NCI-H460 (cell line): ENCODE measurements at regions not wholly inside any gene's neighbourhood (a gene's known extent, or its start where the extent isn't known, plus 50 kb on each side); places are given as distances from the start of the nearest gene placed in this dataset.
A peak's percentile ranks its signal among the peaks of the same experiment; 100 is the strongest.

Experiments
- DNase-seq: peaks from one replicate; pipeline ENCODE4 v3.0.0-alpha.2; 2016; ENCODE audit warnings: low read depth; ENCODE audit errors: extremely low read depth

DNA sequence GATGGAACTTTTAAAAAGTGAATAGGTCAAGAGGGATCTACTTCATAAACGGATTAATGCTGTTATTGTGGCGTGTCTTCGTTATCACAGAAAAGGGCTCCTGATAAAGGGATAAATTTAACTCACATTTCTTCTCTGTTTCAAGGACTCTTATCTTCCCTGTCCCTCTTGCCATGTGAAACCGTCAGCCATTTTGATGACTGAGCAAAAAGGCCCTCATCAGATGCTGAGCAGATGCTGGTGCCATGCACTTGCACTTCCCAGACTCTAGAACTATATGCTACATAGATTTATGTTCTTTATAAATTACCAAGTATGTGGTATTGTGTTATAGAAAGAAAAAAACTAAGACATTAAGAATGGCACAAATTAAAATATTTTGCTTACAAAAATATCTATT is 1011.8 kb upstream of the GBE1 start:
- no peak for DNase-seq

DNA sequence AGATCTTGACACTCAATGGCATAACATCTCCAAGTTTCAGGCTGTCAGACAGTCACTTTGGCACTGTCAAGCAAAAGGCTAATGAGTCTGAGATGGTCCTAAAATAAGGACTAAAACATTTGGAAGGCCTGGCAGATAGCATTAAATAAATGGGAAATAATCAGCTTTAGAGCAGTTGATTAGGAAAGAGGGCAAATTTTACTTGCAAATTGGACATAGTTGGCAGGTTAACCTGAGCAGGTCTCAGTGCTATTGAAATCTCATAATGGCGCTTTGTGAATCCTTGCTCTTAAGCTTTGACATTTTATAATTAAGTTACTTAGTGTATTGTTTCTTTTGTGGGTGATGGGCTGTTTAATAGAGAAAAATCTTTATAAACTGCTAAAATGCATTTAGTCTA is 1003.1 kb upstream of the GBE1 start:
- no peak for DNase-seq

DNA sequence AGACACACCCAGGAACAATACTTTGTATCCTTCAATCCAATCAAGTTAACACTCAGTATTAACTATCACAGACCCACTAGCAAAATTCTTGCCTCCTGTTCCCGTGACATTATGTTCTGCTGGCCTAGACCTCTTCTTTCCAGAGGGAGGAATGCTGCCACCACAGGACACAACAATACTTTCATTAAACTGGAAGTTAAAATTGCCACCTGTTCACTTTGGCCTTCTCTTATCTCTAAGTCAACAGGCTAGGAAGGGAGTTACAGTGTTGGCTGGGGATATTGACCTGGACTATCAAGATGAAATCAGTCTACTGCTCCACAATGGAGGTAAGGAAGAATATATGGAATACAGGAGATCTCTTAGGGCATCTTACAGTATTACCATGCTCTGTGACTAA is 1000.4 kb upstream of the GBE1 start:
- no peak for DNase-seq

DNA sequence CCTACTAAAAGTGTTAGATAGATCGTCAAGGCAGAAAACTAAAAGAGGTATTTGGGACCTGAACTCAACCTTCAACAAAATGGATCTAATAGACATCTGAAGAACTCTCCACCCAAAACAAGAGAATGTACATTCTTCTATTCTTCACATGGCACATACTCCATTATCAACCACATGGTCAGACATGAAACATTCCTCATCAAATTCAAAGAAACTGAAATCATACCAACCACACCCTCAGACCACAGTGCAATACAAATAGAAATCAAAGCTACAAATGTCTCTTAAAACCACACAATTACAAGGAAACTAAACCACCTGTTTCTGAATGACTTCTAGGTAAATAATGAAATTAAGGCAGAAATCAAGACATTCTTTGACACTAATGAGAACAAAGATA is 984.1 kb upstream of the GBE1 start:
- DNase-seq = no peak

DNA sequence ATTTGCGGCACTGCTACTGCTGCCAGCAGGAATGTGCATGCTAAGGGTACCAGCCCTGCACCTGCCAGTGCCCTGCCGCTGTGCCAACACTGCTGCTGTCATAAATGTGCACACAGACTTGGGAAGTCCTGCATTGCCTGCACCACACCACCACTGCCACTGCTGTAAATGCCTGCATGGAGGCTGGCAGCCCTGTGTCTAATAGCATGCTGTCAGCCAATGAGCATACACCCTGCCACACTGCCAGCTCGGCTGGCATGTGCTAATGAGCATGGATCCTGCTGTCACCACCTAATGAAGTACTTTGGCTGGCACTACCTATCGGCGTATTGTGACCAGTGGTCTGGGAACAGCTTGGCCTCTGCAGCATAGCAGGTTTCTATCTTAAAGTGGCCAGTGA is 981.8 kb upstream of the GBE1 start:
- DNase-seq = no peak

DNA sequence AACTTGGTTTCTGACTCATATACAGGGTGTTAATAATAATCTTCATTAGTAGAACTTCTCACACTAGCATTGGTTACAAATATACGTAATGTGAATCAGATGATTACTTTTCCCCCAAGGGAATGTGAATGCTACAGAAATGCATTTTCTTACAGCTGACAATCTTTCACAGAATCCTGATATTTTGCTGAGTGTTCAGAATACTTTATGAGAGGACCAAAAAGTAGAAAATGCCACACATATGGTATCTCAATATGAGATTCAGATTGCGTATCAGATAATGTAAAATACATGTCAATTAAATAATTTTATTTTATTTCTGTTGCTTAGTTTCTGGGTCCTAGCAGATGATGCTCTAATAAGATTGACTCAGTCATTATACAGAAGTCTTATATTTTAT is 979.9 kb upstream of the GBE1 start:
- DNase-seq = no peak

DNA sequence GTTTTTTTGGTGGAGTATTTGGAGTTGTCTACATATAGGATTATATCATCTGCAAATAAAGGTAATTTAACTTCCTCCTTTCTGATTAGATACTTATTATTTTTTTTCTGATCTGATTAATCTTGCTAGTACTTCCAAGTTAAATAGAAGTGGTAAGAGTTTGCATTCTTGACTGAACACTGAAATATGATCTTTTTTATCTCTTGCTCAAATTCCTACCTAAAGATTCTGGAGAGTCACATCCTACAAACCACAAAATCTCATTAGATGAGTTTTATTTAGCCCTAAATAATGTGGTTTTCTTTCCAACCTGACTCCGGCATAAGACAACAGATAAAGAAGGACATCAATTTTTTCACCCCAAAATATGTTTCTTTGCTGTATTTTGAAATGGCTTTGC is 977.9 kb upstream of the GBE1 start:
- DNase-seq = no peak

DNA sequence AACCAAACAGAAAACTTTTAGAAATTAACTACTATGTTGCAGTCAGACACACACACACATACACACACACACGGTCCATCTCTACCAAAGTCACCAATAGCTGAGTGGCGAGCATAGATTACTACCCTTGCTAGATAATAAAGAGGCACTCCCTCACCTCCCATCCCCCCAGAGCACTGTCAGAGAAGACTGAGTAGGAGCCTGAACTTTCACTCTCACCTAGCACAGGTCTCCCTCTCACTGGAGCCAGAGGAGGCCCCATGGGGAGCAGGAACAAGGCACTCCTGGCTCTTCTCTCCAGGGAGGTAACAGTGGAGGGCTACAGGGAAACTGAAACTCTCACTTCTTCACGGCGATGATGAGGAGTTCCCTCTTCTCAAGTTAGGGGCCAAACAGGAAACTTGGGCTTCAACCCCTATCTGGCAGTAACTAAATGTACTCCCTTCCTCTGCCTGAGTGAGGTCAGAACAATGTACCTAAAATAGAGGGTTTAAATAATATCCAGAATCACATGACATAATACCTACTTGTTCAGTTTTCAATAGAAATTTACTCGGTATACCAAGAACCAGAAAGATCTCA is 975.3 kb upstream of the GBE1 start:
- DNase-seq = no peak

DNA sequence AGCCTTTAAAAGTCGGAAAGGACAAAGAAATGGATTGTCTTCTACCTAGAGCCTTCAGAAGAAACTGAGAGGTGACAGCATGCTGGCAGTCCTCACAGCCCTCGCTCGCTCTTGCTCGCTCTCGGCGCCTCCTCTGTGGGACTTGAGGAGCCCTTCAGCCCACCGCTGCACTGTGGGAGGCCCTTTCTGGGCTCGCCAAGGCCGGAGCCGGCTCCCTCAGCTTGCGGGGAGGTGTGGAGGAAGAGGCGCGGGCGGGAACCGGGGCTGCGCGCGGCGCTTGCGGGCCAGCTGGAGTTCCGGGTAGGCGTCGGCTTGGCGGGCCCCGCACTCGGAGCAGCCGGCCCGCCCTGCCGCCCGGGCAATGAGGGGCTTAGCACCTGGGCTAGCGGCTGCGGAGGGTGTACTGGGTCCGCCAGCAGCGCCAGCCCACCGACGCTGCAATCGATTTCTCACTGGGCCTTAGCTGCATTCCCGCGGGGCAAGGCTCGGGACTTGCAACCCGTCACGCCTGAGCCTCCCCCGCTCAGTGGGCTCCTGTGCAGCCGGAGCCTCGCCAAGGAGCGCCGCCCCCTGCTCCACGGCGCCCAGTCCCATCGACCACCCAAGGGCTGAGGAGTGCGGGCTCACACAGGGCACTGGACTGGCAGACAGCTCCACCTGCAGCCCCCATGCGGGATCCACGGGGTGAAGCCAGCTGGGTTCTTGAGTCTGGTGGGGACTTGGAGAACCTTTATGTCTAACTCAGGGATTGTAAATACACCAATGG is 953.8 kb upstream of the GBE1 start:
- no peak for DNase-seq

DNA sequence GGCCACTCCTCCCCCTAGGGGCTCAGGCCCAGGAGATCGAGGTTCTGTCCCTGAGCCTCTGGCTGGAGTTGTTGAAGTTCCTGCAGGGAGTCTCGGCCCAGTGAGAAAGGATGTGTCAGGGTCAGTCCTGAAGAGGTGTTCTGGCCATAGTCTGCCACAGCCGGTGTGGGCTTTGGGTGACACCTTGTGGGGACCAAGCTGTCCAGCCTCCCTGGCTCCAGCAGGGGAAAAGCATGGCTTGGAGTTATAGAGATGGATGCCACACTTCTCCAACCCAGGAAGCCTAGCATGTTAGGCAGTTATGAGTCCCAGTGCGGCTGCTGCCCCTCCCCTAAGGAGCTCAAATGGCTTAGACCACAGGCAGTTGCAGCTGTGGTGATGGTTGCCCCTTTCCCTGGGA is 945.6 kb upstream of the GBE1 start:
- DNase-seq = no peak

DNA sequence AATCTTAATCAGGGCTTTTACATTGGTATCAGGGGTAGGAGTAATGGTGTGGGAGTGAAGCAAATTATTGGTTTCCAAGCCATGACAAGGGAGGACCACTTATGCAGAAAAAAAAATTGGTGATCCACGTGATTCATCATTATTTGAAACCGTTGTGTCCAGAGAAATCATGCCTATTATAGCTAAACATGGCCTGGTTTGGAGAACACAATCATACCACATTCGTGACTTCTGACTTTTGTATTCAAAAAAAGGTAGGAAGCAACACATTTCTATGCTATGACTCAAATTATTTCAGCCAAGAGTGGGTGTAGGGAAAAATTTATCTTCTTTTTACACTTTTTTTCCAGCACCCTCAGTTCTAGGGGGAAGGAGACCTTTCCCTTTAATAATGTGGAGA is 924.3 kb upstream of the GBE1 start:
- no peak for DNase-seq

DNA sequence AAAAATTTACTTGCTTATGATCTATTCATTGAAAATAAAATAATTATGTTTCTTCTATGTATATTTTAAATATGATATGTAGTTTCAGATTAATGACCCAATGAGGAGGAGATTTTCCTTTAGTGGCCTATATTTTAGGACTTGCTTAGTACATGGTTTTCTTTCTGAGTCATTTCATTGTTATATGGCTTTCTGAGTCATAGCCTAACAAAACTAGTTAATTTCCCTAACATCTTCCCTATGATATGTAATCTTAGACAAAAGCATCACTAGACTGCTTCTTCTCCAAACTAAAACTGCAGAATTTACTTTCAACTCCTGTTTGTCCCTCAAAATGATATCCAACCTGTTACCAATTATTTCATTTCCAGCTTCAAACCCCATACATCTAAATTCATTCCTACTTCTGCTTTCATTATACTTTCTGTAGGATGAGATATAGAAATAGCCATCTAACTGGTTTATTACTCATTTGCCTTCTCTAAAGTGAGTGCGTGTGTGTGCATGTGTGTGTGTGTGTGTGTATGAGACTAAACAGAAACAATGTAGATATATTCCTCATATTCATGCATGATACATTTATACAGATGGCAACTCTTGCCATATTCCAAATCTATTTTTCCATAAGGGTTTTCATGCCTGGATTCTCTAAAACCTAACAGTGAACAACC is 915.0 kb upstream of the GBE1 start:
- DNase-seq = no peak

DNA sequence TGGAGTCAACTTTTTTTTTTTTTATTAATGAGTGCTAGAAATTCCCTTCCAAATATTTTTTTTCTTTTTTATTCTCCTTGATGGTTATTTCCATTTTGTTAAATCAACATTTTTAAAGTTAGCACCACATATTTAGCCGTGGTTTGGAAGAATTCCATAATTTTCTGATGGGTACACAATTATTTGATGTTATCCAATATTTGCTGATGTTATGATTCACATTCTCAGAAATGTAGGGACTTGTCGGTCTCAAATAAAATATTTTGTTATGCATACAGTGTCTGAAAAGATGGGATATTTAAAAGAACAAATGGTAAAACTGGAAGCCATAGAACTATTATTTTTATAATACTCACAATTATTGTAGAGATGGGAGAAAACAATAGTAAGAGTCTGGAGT is 911.5 kb upstream of the GBE1 start:
- no peak for DNase-seq

DNA sequence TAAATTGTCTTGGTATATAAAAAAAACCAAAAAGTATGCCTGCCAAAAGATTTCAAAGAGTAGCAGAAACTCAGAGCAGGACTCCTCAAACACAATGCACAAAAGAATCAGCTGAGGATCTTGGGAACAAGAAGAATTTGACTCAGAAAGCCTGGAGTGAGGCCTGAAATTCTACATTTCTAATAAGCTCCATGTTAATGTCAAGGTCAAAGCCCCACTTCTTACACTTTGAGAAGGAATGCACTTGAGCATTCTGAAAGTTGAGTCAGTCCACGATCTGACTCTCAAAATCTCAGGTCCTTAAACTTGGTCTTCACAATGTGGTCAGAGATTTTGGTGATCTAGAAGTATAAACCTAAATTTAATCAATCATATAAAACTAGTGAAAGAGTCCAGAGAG is 910.0 kb upstream of the GBE1 start:
- DNase-seq = no peak

DNA sequence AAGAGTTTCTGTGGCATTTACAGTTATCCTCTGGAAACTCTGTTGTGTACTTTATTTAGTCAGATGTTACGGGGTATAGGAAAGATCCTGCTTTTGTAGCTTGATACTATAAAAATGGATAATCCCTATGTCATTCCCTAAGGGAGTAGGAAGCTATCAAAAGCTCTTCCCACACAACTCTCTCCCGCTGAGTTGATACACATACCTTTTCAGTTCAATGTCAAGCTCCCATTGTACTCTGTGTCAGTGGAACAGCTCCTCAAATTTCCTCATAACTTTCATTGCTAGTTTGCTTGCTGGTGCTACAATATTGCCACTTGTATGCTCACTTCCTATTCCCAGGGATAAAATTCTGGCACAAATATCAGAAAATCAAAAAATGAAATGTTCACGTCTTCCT is 893.3 kb upstream of the GBE1 start:
- no peak for DNase-seq

DNA sequence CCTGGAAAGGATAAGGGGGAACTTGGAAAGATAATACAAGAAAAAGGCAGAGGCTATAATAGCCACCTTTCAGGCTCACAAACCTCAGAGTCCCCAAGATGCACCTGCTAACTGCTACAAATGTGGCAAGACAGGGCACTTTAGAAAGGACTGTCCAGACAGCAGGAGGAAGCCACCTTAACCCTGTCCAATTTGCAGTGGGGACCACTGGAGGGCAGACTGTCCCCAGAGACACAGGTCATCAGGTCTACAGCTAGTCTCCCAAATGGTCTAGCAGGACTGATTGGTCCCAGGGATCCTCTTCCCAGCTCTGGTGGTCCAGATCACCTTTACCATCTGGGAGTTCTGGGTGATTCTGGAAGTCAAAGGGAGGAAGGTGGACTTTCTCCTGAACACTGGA is 882.5 kb upstream of the GBE1 start:
- DNase-seq = peak; percentile 4

DNA sequence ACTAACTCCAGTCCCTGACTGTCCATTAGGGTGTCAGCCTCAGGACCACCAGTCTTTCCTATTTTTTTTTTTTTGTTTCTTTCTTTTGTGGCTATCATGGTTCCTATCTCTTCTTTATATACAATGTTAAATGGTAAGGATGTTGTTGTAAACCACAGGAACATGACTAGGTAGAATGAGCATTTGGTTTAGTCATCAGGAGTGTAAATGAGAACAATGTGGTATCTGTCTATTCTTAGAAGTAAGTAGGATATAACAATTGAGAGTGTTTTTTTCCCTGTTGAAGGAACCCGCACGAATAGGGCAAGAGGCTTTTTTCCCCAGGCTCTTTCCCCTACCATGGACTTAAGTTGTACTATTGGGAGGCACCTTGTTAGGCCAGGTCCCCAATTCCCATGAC is 880.3 kb upstream of the GBE1 start:
- no peak for DNase-seq

DNA sequence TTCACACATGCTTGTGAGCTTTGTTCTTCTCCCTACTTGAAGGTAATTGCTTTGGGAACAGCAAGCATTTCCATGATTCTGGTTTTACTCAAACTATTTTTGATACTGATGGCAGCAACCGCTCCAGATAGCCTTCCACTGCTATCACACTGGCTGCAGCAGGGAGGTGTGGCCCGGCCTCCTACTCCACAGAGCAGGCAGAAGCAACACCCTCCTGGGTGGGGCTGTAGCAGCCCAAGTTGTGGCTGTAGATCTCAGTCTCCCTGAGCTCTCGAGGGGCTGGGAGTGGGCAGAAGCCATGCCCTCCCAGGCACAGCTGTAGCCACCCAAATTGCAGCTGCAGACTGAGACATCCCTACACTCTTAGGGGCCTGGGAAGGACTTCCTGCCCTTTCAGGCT is 878.8 kb upstream of the GBE1 start:
- no peak for DNase-seq

DNA sequence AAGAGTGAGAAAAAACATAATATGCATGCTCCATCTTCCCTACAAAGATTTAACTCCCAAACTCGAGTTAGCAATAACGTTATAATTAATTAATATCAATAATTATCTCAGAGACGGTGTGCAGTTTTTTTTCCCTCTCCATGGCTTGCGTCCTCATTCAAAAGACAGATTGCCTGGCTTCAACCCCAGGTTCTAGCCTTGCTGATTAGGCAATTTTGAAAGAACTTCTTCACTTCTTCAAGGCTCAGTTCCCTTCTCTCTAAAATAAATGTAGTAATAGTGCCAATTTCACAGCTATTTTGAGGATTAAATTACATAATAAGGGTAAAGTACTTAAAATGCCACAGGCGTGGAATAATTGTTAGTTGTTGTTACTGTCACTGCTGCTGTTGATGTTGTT is 876.1 kb upstream of the GBE1 start:
- no peak for DNase-seq

DNA sequence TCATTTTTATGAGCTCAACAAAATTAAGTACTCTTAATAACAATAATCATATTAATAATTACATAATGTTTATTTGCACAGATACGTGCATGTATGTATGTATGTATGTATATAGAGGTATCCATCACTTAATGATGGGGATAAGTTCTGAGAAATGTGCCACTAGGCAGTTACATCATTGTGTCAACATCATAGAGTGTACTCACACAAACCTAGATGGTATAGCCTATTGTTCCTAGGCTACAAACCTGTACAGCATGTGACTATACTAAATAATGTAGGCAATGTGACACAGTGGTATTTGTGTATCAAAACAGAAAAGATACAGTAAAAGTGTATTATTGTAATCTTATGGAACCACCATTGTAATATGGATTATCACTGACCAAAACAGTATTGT is 874.7 kb upstream of the GBE1 start:
- DNase-seq = no peak

DNA sequence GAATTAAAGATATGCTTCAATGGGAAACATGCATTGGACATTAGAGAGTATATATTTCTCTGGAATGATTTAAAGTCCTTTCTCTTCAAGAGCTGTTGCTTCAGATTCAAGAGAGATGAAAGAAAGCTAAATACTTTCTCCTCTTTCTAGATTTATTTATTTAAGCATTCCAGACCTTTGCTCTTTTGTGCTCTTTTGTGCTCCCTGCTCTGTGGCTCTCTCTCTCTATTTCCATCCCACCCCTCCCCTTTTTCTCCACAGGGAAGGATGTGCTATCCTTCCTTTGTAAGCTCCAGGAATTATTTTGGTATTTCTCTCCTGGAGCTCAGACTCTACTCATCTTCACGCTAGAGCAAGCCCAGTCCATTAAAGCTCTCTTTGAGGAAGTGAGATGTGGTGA is 871.9 kb upstream of the GBE1 start:
- no peak for DNase-seq

DNA sequence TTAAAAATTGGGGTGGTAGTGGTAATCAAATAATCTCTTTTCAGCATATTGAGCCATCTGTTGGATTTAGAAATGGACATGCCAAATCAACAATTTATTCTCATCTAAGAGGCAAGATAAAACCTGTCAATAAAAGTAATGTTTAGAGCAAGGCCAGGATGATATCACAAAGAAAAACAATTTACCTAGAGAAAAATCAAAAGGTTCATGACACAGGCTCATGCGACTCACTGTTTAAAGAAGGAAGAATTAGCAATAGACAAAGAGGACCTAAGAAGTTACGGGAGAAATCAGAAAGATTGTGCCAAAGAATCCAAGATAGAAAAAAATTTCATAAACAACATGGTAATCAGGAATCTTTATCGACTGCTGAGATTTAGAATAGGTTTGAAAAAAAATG is 868.5 kb upstream of the GBE1 start:
- no peak for DNase-seq
